DND-41 (cell line): ENCODE measurements at regions not wholly inside any gene's neighbourhood (a gene's known extent, or its start where the extent isn't known, plus 50 kb on each side); places are given as distances from the start of the nearest gene placed in this dataset.

Experiments used
- CTCF ChIP-seq: IDR thresholded peaks from 2 replicates; pipeline ENCODE4 v1.5.1; 2012; ENCODE audit warnings: borderline replicate concordance, low read length, moderate library complexity, mild to moderate bottlenecking; ENCODE audit not compliant: poor library complexity, severe bottlenecking; ENCODE audit errors: extremely low read depth
- EZH2 ChIP-seq: IDR thresholded peaks from 3 replicates; pipeline ENCODE4 v1.6.1; 2012; ENCODE audit warnings: borderline replicate concordance, low read depth, mild to moderate bottlenecking, moderate library complexity, low read length, inconsistent platforms; ENCODE audit not compliant: severe bottlenecking

- TF ChIP-seq CTCF (no peak), EZH2 (no peak)
Observed at GRCh38 chr4:97367878-97368277, 775.4 kb downstream of the STPG2 start.
